ENCODE measurements at regions not wholly inside any gene's neighbourhood (a gene's known extent, or its start where the extent isn't known, plus 50 kb on each side); places are given as distances from the start of the nearest gene placed in this dataset.
"Not testable (repeated sequence)": the region's sequence is repeated elsewhere in the genome, so short reads cannot be mapped to it uniquely, and the experiment has no call there.

- H3K4me1 ChIP-seq; intact Hi-C loops (cut with DNase I); H3K36me3 ChIP-seq (replicated peaks in 1 of 2; ENCODE audit: insufficient read depth in 1 of 2, low read depth in 2 of 2); H3K27ac ChIP-seq; H3K9me3 ChIP-seq; H3K4me3 ChIP-seq; H3K27me3 ChIP-seq; ATAC-seq; DNase-seq: not testable (repeated sequence)
- WGBS, 2 donors = 83 to 92% methylated on average over 5 to 8 of the region's 28 CpGs
Measured at GRCh38 chr5:166810093-166810658, 1481.3 kb upstream of the WWC1 start.

GRCh38 chr5:166810721-166811120, 1480.7 kb upstream of the WWC1 start:
- H3K27me3 ChIP-seq = no peaks in the 10 kb centered on the region
- no peak overlapping the region for H3K4me3 ChIP-seq
- WGBS, 2 donors = 77 to 79% methylated on average over 3 of the region's 3 CpGs
- no peaks in the 10 kb centered on the region for H3K36me3 ChIP-seq (replicated peaks in 1 of 2; ENCODE audit: insufficient read depth in 1 of 2, low read depth in 2 of 2)
- H3K4me1 ChIP-seq = no peaks in the 10 kb centered on the region
- intact Hi-C loops (cut with DNase I) = no loop called here
- H3K9me3 ChIP-seq = no peaks in the 10 kb centered on the region
- TF ChIP-seq CTCF (IDR thresholded peaks at IDR 0.05) = no peak
- TF ChIP-seq POLR2A (IDR thresholded peaks at IDR 0.05) = no peak
- ATAC-seq = no peak
- H3K27ac ChIP-seq = no peak overlapping the region
- no peak for DNase-seq

- ATAC-seq (no peak), DNase-seq (no peak)
- no peak overlapping the region for H3K4me3 ChIP-seq
- no peaks in the 10 kb centered on the region for H3K4me1 ChIP-seq
- H3K9me3 ChIP-seq = no peaks in the 10 kb centered on the region
- WGBS, 2 donors = 13 to 14% methylated on average over 1 of the region's 1 CpG
- no peak overlapping the region for H3K27ac ChIP-seq
- no peaks in the 10 kb centered on the region for H3K27me3 ChIP-seq
- TF ChIP-seq POLR2A (IDR thresholded peaks at IDR 0.05) = no peak
- no peak for TF ChIP-seq CTCF (IDR thresholded peaks at IDR 0.05)
- no peaks in the 10 kb centered on the region for H3K36me3 ChIP-seq (replicated peaks in 1 of 2; ENCODE audit: insufficient read depth in 1 of 2, low read depth in 2 of 2)
- intact Hi-C loops (cut with DNase I) = no loop called here
Measured at GRCh38 chr5:166823360-166823759, 1468.1 kb upstream of the WWC1 start.

GRCh38 chr5:166834246-166834645, 1457.2 kb upstream of the WWC1 start:
- no peaks in the 10 kb centered on the region for H3K4me1 ChIP-seq
- ATAC-seq (no peak), DNase-seq (no peak)
- no peaks in the 10 kb centered on the region for H3K27me3 ChIP-seq
- no peaks in the 10 kb centered on the region for H3K9me3 ChIP-seq
- TF ChIP-seq CTCF (IDR thresholded peaks at IDR 0.05) (no peak), POLR2A (IDR thresholded peaks at IDR 0.05) (no peak)
- H3K36me3 ChIP-seq (replicated peaks in 1 of 2; ENCODE audit: insufficient read depth in 1 of 2, low read depth in 2 of 2) = no peaks in the 10 kb centered on the region
- H3K4me3 ChIP-seq = no peak overlapping the region
- WGBS, 2 donors = 71 to 81% methylated on average over 2 of the region's 2 CpGs
- intact Hi-C loops (cut with DNase I) = no loop called here
- no peak overlapping the region for H3K27ac ChIP-seq

GRCh38 chr5:166845044-166845443, 1446.4 kb upstream of the WWC1 start:
- 63 to 67% methylated on average over 4 of the region's 4 CpGs for WGBS, 2 donors
- Histone ChIP-seq H3K27ac (no peak overlapping the region), H3K27me3 (no peaks in the 10 kb centered on the region), H3K4me1 (no peaks in the 10 kb centered on the region), H3K4me3 (no peak overlapping the region), H3K9me3 (no peaks in the 10 kb centered on the region), H3K36me3 (replicated peaks in 1 of 2; ENCODE audit: insufficient read depth in 1 of 2, low read depth in 2 of 2) (no peaks in the 10 kb centered on the region)
- intact Hi-C loops (cut with DNase I) = no loop called here
- TF ChIP-seq POLR2A (IDR thresholded peaks at IDR 0.05) = no peak
- no peak for TF ChIP-seq CTCF (IDR thresholded peaks at IDR 0.05)
- no peak for ATAC-seq
- DNase-seq = no peak
